NCI-H345 (cell line): ENCODE measurements at regions not wholly inside any gene's neighbourhood (a gene's known extent, or its start where the extent isn't known, plus 50 kb on each side); places are given as distances from the start of the nearest gene placed in this dataset.
A peak's percentile ranks its signal among the peaks of the same experiment; 100 is the strongest.
"Not testable (repeated sequence)": the region's sequence is repeated elsewhere in the genome, so short reads cannot be mapped to it uniquely, and the experiment has no call there.

Source experiments
- DNase-seq: peaks from one replicate; lab custom pipeline; 2025; lab: John Stamatoyannopoulos, UW

- DNase-seq, result no peak
These were observed 235.4 kb upstream of the BTBD3 start for GRCh38 chr20:11682285-11682684.

GRCh38 chr20:11686195-11686594, 231.5 kb upstream of the BTBD3 start:
- DNase-seq, result no peak

GRCh38 chr20:11686820-11687543, 230.7 kb upstream of the BTBD3 start:
- DNase-seq, result no peak

DNA sequence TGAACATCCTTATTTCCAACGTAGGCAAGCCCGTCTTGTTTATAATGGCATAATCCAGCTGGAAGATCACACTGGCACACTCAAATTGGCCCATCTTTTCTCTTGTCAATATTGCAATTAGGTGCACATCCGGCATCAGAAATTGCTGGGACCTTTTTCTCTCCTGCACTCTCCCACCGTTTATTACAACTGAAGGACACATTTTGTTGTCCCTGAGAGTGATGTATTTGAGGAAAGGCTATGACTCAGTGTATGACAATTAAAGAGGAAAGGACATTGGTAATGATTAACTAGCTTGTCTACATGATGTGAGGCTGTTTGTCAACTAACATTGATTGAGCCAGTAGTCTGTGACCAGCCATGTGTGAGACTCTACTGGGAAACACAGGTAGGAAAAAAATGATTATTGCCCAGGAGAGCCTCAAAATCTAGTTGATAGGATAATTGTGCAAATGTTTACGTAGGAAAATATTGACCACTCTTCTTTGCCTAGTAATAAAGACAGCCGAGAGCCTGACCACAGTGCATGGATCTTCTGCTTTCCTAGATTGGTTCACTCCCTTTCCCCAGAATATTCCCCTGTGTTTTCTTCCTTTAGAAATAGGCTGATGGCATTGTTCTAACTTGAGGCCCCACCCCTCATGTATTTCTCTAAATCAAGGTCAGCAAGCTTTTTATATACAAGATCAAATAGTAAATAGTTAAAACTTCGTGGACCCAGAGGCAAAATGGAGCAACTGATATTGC, 230.0 kb upstream of the BTBD3 start:
- DNase-seq, result no peak

GRCh38 chr20:11689262-11689661, 228.4 kb upstream of the BTBD3 start:
- no peak for DNase-seq

DNA sequence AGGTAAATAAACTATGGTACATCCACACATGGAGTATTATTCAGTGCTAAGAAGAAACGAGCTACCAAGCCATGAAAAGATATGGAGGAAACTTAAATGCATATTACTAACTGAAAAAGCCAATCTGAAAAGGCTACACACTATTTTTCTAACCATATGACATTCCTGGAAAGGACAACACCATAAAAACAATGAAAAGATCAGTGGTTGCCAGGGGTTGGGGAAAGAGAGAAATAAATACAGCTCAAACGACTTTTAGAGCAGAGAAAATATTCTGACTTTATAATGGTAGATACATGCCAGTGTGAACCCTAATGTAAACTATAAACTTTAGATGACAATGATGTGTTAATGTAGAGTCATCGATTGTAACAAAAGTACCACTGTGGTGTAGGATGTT, 225.9 kb upstream of the BTBD3 start:
- no peak for DNase-seq

- DNase-seq, result no peak
These were observed 225.1 kb upstream of the BTBD3 start for GRCh38 chr20:11692567-11692966.

DNA sequence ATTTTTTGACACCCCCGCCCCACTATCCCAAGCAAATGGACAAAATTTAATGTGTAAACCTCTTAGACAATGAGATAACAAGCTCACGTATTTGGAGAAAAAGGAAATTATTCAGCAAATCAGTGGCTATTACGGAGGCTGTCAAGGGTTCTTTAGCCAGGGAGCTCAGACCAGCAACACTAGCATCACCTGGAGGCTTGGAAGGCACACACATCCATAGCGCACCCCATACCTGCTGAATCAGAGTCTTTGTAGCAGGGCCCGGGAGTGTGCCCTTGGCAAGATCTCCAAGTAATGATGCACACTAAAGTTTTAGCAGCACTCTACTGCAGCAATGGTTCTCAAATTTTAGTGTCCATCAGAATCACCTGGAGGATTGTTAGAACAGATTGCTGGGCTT, 223.2 kb upstream of the BTBD3 start:
- DNase-seq, result no peak

DNA sequence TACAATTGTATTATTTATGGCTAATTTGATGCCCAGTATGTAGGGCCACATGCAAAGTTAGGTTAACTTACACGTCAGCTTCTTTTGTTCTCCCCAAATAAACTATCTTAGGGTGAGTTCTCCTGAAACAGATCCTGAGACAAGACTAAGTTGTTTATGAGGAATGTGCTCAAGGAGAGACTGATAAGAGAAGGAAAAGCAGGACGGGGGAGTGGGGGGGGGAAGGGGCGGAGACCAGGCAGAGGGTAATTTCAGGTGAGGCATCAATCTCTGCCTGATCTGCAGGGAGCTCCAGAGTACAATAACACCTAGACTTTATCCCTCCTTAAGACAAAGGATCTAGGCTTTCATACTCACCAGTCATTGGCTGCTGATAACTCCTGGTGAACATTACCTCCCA, 220.6 kb upstream of the BTBD3 start:
- no peak for DNase-seq

- no peak for DNase-seq
These were observed 220.0 kb upstream of the BTBD3 start for GRCh38 chr20:11697646-11698045.

GRCh38 chr20:11698124-11698523, 219.6 kb upstream of the BTBD3 start:
- no peak for DNase-seq

GRCh38 chr20:11700831-11701230, 216.9 kb upstream of the BTBD3 start:
- DNase-seq, result no peak

DNA sequence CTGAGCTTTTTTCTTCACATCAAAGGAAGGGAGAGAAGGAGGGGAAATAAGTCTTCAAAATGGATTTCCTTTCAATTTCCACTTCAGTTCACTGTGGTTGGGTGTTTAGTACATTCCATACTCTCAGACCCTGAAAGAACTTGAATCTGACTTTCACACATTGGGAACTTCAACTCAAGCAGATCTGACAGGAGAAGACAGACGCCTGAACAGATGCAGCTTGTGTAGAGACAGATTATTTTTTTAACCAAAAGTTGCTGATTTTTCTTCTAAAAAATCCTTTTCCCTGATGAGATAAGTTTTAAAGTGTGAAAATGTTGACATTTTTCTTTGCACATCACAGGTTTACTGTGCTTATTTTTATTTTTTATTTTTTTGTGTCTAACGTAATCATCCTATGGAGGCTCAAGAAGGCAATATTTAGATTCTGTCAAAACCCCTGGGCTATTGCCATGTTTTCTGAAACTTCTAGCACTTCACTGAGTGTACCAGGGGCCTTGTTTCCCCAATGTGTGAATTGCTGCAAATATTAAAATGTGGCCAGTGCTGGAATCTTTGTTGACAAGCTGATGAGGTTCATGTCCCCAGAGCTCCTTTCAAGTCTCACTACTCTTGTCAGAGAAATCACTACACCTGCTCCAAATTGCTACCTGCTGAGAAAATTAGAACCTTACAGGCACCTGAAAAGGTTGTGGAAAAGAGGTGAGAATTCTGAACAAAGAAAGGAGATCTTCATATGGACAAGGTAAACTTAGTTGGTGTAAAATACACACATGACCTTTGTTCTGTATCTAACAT, 214.8 kb upstream of the BTBD3 start:
- peak; percentile 22 for DNase-seq

DNA sequence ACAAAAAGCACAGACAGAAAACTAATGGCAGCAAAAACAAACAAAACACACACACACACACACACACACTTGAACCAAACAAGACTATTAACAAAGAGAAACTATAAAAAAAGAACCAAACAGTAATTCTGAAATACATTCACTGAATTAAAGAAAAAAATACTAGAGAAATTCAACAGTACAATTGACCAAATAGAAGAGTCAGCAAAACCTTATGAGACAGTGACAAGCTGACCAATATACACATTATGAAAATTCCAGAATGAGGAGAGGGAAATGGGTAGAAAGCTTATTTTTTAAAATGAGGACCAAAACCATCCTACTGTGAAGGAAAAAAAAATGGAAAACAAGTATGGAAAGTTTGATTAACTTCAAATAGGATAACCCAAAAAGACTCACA, 212.2 kb upstream of the BTBD3 start:
- DNase-seq, result no peak

- DNase-seq, result not testable (repeated sequence)
These were observed 209.5 kb upstream of the BTBD3 start for GRCh38 chr20:11708223-11708622.

DNA sequence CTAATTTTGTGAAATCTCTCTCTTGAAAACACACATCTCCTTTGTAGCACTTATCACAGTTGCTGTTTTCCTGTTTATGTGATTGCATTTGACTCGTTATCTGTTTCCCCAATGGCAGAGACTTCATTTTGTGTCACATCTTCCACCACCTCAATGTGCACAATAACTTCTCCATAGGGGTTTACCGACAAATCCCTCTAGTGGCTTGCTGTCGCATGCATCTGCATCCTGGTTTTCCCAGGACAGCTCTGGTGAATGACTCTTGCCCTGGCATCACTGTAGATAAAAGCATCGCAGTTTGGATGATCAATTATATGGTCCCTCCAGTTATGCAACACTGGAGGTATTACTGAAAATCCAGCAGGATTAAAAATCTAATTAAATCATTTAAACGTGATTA, 206.5 kb upstream of the BTBD3 start:
- DNase-seq, result no peak

- DNase-seq, result peak; percentile 65
These were observed 205.0 kb upstream of the BTBD3 start for GRCh38 chr20:11712639-11713160.

GRCh38 chr20:11714886-11715285, 202.8 kb upstream of the BTBD3 start:
- no peak for DNase-seq

GRCh38 chr20:11716239-11716944, 201.3 kb upstream of the BTBD3 start:
- no peak for DNase-seq

DNA sequence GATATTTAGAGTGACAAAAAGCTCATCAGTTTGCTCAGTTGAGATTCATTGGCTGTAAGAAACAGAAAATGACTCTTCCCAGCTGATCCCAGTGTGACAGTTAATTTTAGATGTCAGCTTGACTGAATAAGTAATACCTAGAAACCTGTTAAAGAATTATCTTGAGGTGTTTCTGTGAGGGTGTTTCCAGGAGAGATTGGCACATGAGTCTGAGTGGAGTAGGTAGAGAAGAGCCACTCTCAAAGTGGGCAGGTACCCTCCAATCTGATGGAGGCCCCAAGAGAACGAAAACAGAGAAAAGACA, 200.8 kb upstream of the BTBD3 start:
- no peak for DNase-seq

- DNase-seq, result no peak
These were observed 200.1 kb upstream of the BTBD3 start for GRCh38 chr20:11717562-11717961.

GRCh38 chr20:11718474-11719094, 199.1 kb upstream of the BTBD3 start:
- DNase-seq, result no peak
